HepG2 (cell line): ENCODE measurements at regions not wholly inside any gene's neighbourhood (a gene's known extent, or its start where the extent isn't known, plus 50 kb on each side); places are given as distances from the start of the nearest gene placed in this dataset.
A peak's percentile ranks its signal among the peaks of the same experiment; 100 is the strongest.

Experiments
- ATF1 ChIP-seq: IDR thresholded peaks from 2 replicates; pipeline ENCODE4 v1.6.1; 2016; ENCODE audit warnings: mild to moderate bottlenecking, control low read depth
- DZIP1 ChIP-seq: sonication (generic); formaldehyde crosslinking; IDR thresholded peaks from 2 replicates; pipeline ENCODE4 v1.5.0; 2020; ENCODE audit warnings: mild to moderate bottlenecking, missing genetic modification reagents
- FOXJ3 ChIP-seq: sonication (generic); formaldehyde crosslinking; IDR thresholded peaks from 2 replicates; pipeline ENCODE4 v1.4.0; 2020; ENCODE audit warnings: missing genetic modification reagents, mild to moderate bottlenecking, borderline replicate concordance
- GRHL1 ChIP-seq: sonication (generic); formaldehyde crosslinking; conservative IDR thresholded peaks from 2 replicates; pipeline ENCODE4 v1.8.0; 2022; ENCODE audit warnings: missing genetic modification reagents
- HES4 ChIP-seq: sonication (generic); formaldehyde crosslinking; IDR thresholded peaks from 2 replicates; pipeline ENCODE4 v1.9.0; 2021; ENCODE audit warnings: mild to moderate bottlenecking, missing genetic modification reagents, borderline replicate concordance
- HNRNPLL ChIP-seq: fragments of 200-400 bp; formaldehyde crosslinking; IDR thresholded peaks from 2 replicates; pipeline ENCODE4 v1.6.1; 2017; ENCODE audit warnings: mild to moderate bottlenecking, low read depth, low read length; ENCODE audit not compliant: poor library complexity, severe bottlenecking
- IRF9 ChIP-seq: sonication (generic); formaldehyde crosslinking; IDR thresholded peaks from 2 replicates; pipeline ENCODE4 v1.8.0; 2022; ENCODE audit warnings: missing genetic modification reagents, mild to moderate bottlenecking, borderline replicate concordance
- NFKB2 ChIP-seq: sonication (generic); formaldehyde crosslinking; IDR thresholded peaks from 2 replicates; pipeline ENCODE4 v1.4.0; 2020; ENCODE audit warnings: missing genetic modification reagents, borderline replicate concordance
- PBX2 ChIP-seq: IDR thresholded peaks from 2 replicates; pipeline ENCODE4 v1.6.1; 2016; ENCODE audit warnings: control low read depth
- PRDM15 ChIP-seq: sonication (generic); formaldehyde crosslinking; IDR thresholded peaks from 2 replicates; pipeline ENCODE4 v1.4.0; 2020; ENCODE audit warnings: missing genetic modification reagents
- RAD21 ChIP-seq: fragments of 450-650 bp; formaldehyde crosslinking; IDR thresholded peaks from 2 replicates; pipeline ENCODE4 v1.5.0; 2020; ENCODE audit warnings: mild to moderate bottlenecking
- TBP ChIP-seq: sonication (generic); formaldehyde crosslinking; IDR thresholded peaks from 2 replicates; pipeline ENCODE4 v1.5.0; 2020; ENCODE audit warnings: missing genetic modification reagents
- TFAP4 ChIP-seq: sonication (generic); IDR thresholded peaks from 2 replicates; pipeline ENCODE4 v1.6.1; 2016; ENCODE audit warnings: low read depth, borderline replicate concordance
- ZFP82 ChIP-seq: sonication (generic); formaldehyde crosslinking; IDR thresholded peaks from 2 replicates; pipeline ENCODE4 v1.5.1; 2020; ENCODE audit warnings: mild to moderate bottlenecking, missing genetic modification reagents, borderline replicate concordance
- ZNF136 ChIP-seq: sonication (generic); formaldehyde crosslinking; IDR thresholded peaks from 2 replicates; pipeline ENCODE4 v1.8.1; 2022; ENCODE audit warnings: low read depth, mild to moderate bottlenecking, moderate library complexity, missing genetic modification reagents
- ZNF781 ChIP-seq: sonication (generic); formaldehyde crosslinking; IDR thresholded peaks from 2 replicates; pipeline ENCODE4 v1.5.1; 2020; ENCODE audit warnings: borderline replicate concordance, mild to moderate bottlenecking, missing genetic modification reagents; ENCODE audit errors: not compliant biosample characterization
- ZNF790 ChIP-seq: sonication (generic); formaldehyde crosslinking; IDR thresholded peaks from 2 replicates; pipeline ENCODE4 v1.8.0; 2022; ENCODE audit warnings: missing genetic modification reagents, mild to moderate bottlenecking, borderline replicate concordance

- no peak for TF ChIP-seq GRHL1 (CRISPR knock-in tag)
- no peak for TF ChIP-seq PBX2 (CRISPR knock-in tag)
- TF ChIP-seq RAD21 (CRISPR knock-in tag): peak; percentile 89
- peak; percentile 96 for TF ChIP-seq TFAP4
- TF ChIP-seq ZNF136: no peak
- no peak for TF ChIP-seq DZIP1 (CRISPR knock-in tag)
- TF ChIP-seq TBP (CRISPR knock-in tag): no peak
- TF ChIP-seq ZNF781: no peak
- TF ChIP-seq IRF9 (CRISPR knock-in tag): 0 out of 2 replicates have a peak, but pooled peaks have one; percentile 38
- 0 out of 2 replicates have a peak, but pooled peaks have one; percentile 21 for TF ChIP-seq ATF1 (CRISPR knock-in tag)
- no peak for TF ChIP-seq ZNF790 (CRISPR knock-in tag)
- no peak for TF ChIP-seq HNRNPLL
- TF ChIP-seq NFKB2: 0 out of 2 replicates have a peak, but pooled peaks have one; percentile 33
- peak; percentile 89; the same call in 1 of the 2 replicates for TF ChIP-seq FOXJ3 (CRISPR knock-in tag)
- no peak for TF ChIP-seq ZFP82 (CRISPR knock-in tag)
- TF ChIP-seq HES4 (CRISPR knock-in tag): no peak
- no peak for TF ChIP-seq PRDM15 (CRISPR knock-in tag)
Observed at GRCh38 chr5:57650360-57651069, 167.9 kb upstream of the ACTBL2 start (continued).
